Suprapubic skin (tissue), 4 donors: ENCODE measurements at regions not wholly inside any gene's neighbourhood (a gene's known extent, or its start where the extent isn't known, plus 50 kb on each side); places are given as distances from the start of the nearest gene placed in this dataset.

Source experiments
- POLR2A ChIP-seq, 2 donors: fragments of 450-650 bp; IDR thresholded peaks; one replicate each; pipeline ENCODE4 v1.6.1; 2017; ENCODE audit warnings: antibody characterized with exemption in 2 of 2, mild to moderate bottlenecking in 2 of 2, moderate library complexity in 2 of 2
- POLR2AphosphoS5 ChIP-seq, 3 donors: sonication (generic); formaldehyde crosslinking; IDR thresholded peaks; one replicate each; pipeline ENCODE4 v1.6.1; 2017; ENCODE audit warnings: antibody characterized with exemption in 3 of 3
- TF ChIP-seq, protein P1 (sequence below), 2 donors: fragments of 200-600 bp in 1 of 2; fragments of 450-650 bp in 1 of 2; sonication (generic) in 1 of 2; IDR thresholded peaks; one replicate each; pipeline ENCODE4 v1.5.1; 2016 to 2019; ENCODE audit warnings: antibody characterized with exemption in 2 of 2, mild to moderate bottlenecking in 1 of 2, moderate library complexity in 1 of 2

DNA sequence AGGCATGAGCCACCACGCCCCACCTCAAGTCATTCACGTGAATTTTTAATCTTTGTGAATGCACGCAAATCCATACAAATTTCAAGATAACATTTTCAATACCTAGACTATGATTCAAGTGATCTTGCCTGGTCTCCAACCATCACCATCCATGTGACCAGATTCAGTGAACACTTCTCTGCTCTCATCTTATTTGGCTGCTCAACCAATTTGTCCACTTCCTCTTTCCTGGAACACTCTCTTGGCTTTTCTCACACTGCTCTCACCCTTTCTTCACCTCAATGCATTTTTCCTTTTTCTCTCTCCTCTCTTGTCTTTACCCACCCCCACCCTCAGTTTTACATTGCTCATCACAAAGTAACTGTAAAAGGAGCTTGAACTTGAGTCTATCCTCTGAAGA, 354.7 kb upstream of the KIF2A start:
- TF ChIP-seq, protein P1, sequence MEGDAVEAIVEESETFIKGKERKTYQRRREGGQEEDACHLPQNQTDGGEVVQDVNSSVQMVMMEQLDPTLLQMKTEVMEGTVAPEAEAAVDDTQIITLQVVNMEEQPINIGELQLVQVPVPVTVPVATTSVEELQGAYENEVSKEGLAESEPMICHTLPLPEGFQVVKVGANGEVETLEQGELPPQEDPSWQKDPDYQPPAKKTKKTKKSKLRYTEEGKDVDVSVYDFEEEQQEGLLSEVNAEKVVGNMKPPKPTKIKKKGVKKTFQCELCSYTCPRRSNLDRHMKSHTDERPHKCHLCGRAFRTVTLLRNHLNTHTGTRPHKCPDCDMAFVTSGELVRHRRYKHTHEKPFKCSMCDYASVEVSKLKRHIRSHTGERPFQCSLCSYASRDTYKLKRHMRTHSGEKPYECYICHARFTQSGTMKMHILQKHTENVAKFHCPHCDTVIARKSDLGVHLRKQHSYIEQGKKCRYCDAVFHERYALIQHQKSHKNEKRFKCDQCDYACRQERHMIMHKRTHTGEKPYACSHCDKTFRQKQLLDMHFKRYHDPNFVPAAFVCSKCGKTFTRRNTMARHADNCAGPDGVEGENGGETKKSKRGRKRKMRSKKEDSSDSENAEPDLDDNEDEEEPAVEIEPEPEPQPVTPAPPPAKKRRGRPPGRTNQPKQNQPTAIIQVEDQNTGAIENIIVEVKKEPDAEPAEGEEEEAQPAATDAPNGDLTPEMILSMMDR (IDR thresholded peaks at IDR 0.05) = no peak
- TF ChIP-seq POLR2A (IDR thresholded peaks at IDR 0.05) = no peak
- no peak for TF ChIP-seq POLR2AphosphoS5 (IDR thresholded peaks at IDR 0.05)
